ENCODE measurements at regions not wholly inside any gene's neighbourhood (a gene's known extent, or its start where the extent isn't known, plus 50 kb on each side); places are given as distances from the start of the nearest gene placed in this dataset.

GRCh38 chr9:119827526-119827925 is 458.3 kb upstream of the BRINP1 start:
- TF ChIP-seq POLR2A (IDR thresholded peaks at IDR 0.05) (no peak), EP300 (IDR thresholded peaks at IDR 0.05; ENCODE audit: low read depth) (no peak), POLR2AphosphoS5 (IDR thresholded peaks at IDR 0.05) (no peak), CTCF (IDR thresholded peaks at IDR 0.05) (no peak)
